ENCODE measurements at regions not wholly inside any gene's neighbourhood (a gene's known extent, or its start where the extent isn't known, plus 50 kb on each side); places are given as distances from the start of the nearest gene placed in this dataset.

- TF ChIP-seq MAX (IDR thresholded peaks at IDR 0.05) (no peak), RAD21 (IDR thresholded peaks at IDR 0.05; ENCODE audit: low read depth) (no peak)
Measured at GRCh38 chr12:88882662-88883061, 302.4 kb upstream of the KITLG start.

- TF ChIP-seq EGR1 (IDR thresholded peaks at IDR 0.05) (no peak), EP300 (IDR thresholded peaks at IDR 0.05; ENCODE audit: borderline replicate concordance) (no peak), REST (IDR thresholded peaks at IDR 0.05; ENCODE audit: low read depth) (no peak), CREB1 (IDR thresholded peaks at IDR 0.05; ENCODE audit: low read depth) (no peak), NFIC (IDR thresholded peaks at IDR 0.05) (no peak), RAD21 (IDR thresholded peaks at IDR 0.05; ENCODE audit: low read depth) (no peak), YY1 (IDR thresholded peaks at IDR 0.05; ENCODE audit: low read depth) (no peak), USF1 (IDR thresholded peaks at IDR 0.05) (no peak), CEBPB (IDR thresholded peaks at IDR 0.05) (no peak), TAF1 (IDR thresholded peaks at IDR 0.05; ENCODE audit: low read depth) (no peak), TCF12 (IDR thresholded peaks at IDR 0.05; ENCODE audit: low read depth) (no peak), FOXM1 (IDR thresholded peaks at IDR 0.05; ENCODE audit: borderline replicate concordance, low read depth) (no peak), MAX (IDR thresholded peaks at IDR 0.05) (no peak), TEAD4 (IDR thresholded peaks at IDR 0.05) (no peak)
Measured at GRCh38 chr12:88880051-88880450, 299.8 kb upstream of the KITLG start.

GRCh38 chr12:88878295-88878694 is 298.0 kb upstream of the KITLG start:
- TF ChIP-seq CREB1 (IDR thresholded peaks at IDR 0.05; ENCODE audit: low read depth) (no peak), YY1 (IDR thresholded peaks at IDR 0.05; ENCODE audit: low read depth) (no peak), REST (IDR thresholded peaks at IDR 0.05; ENCODE audit: low read depth) (no peak), EGR1 (IDR thresholded peaks at IDR 0.05) (no peak), ZBTB7A (IDR thresholded peaks at IDR 0.05; ENCODE audit: low read depth) (no peak), TCF12 (IDR thresholded peaks at IDR 0.05; ENCODE audit: low read depth) (no peak)

GRCh38 chr12:88876857-88877256 is 296.6 kb upstream of the KITLG start:
- TF ChIP-seq NFIC (IDR thresholded peaks at IDR 0.05) (no peak), ZBTB7A (IDR thresholded peaks at IDR 0.05; ENCODE audit: low read depth) (no peak)

GRCh38 chr12:88870000-88870737 is 289.9 kb upstream of the KITLG start:
- TF ChIP-seq EP300 (IDR thresholded peaks at IDR 0.05; ENCODE audit: borderline replicate concordance) (no peak), CREB1 (IDR thresholded peaks at IDR 0.05; ENCODE audit: low read depth) (no peak), TEAD4 (IDR thresholded peaks at IDR 0.05) (no peak), TAF1 (IDR thresholded peaks at IDR 0.05; ENCODE audit: low read depth) (no peak), EGR1 (IDR thresholded peaks at IDR 0.05) (no peak), YY1 (IDR thresholded peaks at IDR 0.05; ENCODE audit: low read depth) (no peak), RAD21 (IDR thresholded peaks at IDR 0.05; ENCODE audit: low read depth) (no peak)

- TF ChIP-seq EGR1 (IDR thresholded peaks at IDR 0.05) (no peak), MAX (IDR thresholded peaks at IDR 0.05) (no peak), TCF12 (IDR thresholded peaks at IDR 0.05; ENCODE audit: low read depth) (no peak), RAD21 (IDR thresholded peaks at IDR 0.05; ENCODE audit: low read depth) (no peak), EP300 (IDR thresholded peaks at IDR 0.05; ENCODE audit: borderline replicate concordance) (no peak)
Measured at GRCh38 chr12:88868050-88868449, 287.8 kb upstream of the KITLG start.

- TF ChIP-seq CREB1 (IDR thresholded peaks at IDR 0.05; ENCODE audit: low read depth): no peak
Measured at GRCh38 chr12:88867510-88867909, 287.2 kb upstream of the KITLG start.
